GM12891 (cell line): ENCODE measurements at regions not wholly inside any gene's neighbourhood (a gene's known extent, or its start where the extent isn't known, plus 50 kb on each side); places are given as distances from the start of the nearest gene placed in this dataset.
"Not testable (repeated sequence)": the region's sequence is repeated elsewhere in the genome, so short reads cannot be mapped to it uniquely, and the experiment has no call there.

ENCODE experiments used
- DNase-seq: peaks from one replicate; pipeline ENCODE4 v3.0.0; 2011; ENCODE audit warnings: low spot score; ENCODE audit not compliant: insufficient read length
- FAIRE-seq: peaks from 2 replicates; lab custom pipeline; 2011; peaks lifted over from hg19 to GRCh38; lab: Jason Lieb, UNC
- PAX5 ChIP-seq: IDR thresholded peaks from 2 replicates; pipeline ENCODE4 v1.6.1; 2011; ENCODE audit warnings: low read length, moderate library complexity, mild to moderate bottlenecking; ENCODE audit not compliant: insufficient read depth, severe bottlenecking
- POLR2A ChIP-seq: IDR thresholded peaks from 2 replicates; pipeline ENCODE4 v1.6.1; 2011; ENCODE audit warnings: low read depth, low read length, control low read depth
- POLR2AphosphoS5 ChIP-seq: IDR thresholded peaks from 2 replicates; pipeline ENCODE4 v1.6.1; 2011; ENCODE audit warnings: low read depth, low read length, control low read depth
- POU2F2 ChIP-seq: IDR thresholded peaks from 2 replicates; pipeline ENCODE4 v1.6.1; 2011; ENCODE audit warnings: low read depth, mild to moderate bottlenecking, control low read depth, low read length, moderate library complexity
- SPI1 ChIP-seq: IDR thresholded peaks from 2 replicates; pipeline ENCODE4 v1.6.1; 2011; ENCODE audit warnings: low read depth, low read length, control low read depth
- TAF1 ChIP-seq: IDR thresholded peaks from 2 replicates; pipeline ENCODE4 v1.6.1; 2011; ENCODE audit warnings: low read depth, low read length, control low read depth

DNA sequence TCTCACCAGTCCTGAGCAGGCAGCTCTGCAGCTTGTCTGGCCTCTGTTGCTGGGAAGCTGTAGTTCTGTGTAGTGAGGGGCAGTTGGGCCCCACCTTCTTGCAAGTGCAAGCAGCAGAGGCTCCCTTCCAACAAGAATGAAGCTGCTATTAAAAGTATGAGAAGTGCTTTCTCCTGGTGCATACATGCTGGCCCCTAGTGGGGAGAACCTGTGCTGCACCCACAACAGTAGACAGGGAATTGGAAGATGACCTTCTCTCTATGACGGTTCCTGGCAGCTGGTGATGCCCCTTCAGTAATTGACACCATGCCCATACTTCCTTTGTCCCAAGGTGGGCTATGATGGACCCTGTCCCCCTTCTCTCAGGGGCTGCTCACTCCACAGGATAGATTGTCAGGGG, 141.5 kb downstream of the SPIN4 start:
- FAIRE-seq = peak; percentile 58
- not testable (repeated sequence) for DNase-seq

DNA sequence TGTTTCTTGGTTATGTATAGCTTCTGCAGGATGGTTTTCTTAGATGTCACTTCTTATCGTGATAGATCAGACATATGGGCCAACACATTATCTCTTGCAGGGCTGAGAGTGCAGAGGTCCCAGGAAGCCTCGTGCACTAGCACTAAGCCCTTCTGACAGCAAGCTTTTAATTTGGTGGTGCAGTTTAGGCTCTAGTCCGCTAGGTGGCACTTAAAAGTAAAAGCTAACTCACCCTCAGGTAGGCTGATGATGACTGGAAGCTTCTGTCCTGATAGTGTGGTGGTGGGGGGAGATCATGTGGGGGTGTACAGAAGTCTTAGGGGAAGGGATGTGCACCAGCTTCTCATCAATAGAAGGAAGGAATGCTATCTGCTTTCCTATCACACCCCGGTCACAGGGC, 142.0 kb downstream of the SPIN4 start:
- DNase-seq = not testable (repeated sequence)
- FAIRE-seq = peak; percentile 69

DNA sequence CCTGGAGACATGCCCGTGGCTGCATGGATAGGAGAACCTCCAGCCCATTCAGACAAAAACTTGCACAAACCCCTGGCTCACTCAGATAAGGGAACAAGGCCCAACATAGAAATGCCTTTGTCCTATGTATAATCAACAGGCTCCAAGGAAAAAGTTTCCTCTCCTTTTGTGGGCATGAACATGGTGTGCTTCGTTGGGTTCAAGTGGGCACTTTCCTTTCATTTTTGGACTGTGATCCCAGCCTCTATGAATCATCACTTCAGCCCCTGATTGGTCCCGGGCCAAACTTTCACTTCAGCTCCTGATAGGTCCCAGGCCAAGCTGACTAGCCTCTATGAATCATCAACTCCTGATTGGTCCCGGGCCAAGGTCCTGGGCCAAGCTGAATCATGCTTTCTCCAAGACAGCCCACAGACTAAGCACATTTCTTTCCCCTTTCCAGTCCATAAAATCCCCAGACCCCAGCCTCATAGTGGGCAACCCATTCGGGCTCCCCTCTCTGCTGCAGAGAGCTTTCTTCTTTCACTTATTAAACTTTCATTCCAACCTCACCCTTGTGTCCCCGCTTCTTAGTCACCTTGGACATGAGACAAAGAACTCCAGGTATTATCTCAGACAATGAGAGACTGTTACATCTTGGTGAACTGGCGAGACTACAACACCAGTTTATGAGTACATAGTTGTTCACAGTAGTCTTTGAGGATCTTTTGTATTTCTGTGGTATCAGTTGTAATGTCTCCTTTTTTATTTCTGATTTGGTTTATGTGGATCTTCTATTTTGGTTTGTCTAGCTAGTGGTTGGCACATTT, 146.7 kb downstream of the SPIN4 start:
- FAIRE-seq, DNase-seq: not testable (repeated sequence)

DNA sequence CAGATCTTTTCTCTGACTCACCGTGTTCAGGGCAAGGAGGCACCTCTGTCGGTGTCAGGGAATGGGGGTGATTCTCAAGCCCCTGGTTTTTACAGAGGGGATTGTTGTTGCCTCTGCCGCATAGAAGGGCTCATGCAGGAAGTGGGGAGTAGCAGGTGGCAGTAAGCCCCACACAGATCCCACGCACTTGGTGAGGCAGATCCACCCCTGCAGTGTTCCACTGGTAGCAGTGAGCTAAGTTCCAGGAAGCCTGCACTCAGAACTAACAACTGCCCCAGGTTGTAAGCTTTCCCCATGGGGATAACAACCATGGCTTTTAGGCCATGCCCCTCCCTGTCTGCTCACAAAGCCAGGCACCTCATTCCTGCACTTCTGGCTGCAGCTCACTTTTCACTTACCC, 149.1 kb downstream of the SPIN4 start:
- not testable (repeated sequence) for DNase-seq, FAIRE-seq

DNA sequence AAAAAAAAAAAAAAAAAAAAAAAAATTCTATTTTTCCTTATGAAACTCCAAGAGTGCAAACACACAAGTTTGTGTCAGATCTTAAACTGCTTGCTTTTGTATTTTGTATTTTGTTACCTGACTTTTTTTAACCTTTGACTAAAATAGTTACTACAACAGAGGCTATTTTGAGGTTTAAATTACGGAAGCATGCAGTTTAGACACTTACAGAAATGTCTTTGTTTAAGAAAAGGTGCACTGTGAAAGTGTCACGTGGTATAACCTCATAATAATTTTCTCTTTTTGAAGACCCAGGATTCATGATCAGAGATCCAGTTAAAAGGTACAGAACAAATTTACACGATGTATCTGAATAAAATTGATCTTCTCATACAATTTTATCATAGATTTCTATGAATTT, 152.4 kb downstream of the SPIN4 start:
- FAIRE-seq, DNase-seq: not testable (repeated sequence)

DNA sequence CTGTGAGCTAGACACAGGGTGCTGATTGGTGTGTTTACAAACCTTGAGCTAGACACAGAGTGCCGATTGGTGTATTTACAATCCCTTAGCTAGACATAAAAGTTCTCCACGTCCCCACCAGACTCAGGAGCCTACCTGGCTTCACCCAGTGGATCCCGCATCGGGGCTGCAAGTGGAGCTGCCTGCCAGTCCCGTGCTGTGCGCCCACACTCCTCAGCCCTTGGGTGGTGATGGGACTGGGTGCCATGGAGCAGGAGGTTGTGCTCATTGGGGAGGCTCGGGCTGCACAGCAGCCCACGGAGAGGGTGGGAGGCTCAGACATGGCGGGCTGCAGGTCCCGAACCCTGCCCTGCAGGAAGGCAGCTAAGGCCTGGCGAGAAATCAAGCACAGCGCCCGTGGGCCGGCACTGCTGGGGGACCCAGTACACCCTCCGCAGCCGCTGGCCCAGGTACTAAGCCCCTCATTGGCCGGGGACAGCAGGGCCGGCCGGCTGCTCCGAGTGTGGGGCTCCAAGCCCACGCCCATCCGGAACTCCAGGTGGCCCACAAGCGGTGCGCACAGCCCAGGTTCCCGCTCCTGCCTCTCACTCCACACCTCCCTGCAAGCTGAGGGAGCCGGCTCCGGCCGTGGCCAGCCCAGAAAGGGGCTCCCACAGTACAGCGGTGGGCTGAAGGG, 158.6 kb downstream of the SPIN4 start:
- not testable (repeated sequence) for FAIRE-seq, DNase-seq

DNA sequence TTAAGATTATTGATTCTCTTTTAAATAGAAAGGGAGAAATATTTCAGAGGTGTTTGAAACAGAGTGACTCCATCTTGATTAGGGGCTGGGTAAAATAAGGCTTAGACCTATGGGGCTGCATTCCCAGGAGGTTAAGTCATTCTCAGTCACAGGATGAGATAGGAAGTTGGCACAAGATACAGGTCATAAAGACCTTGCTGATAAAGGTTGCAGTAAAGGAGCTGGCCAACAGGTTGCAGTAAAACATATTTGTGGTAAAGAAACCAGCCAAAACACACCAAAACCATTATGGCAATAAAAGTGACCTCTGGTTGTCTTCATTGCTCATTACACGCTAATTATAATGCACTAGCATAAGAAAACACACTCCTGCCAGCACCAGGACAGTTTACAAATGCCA, 165.0 kb downstream of the SPIN4 start:
- DNase-seq = no peak
- FAIRE-seq = no peak
- no peak for TF ChIP-seq POU2F2
- no peak for TF ChIP-seq PAX5
- TF ChIP-seq POLR2AphosphoS5 = no peak
- no peak for TF ChIP-seq SPI1
- no peak for TF ChIP-seq TAF1
- no peak for TF ChIP-seq POLR2A

DNA sequence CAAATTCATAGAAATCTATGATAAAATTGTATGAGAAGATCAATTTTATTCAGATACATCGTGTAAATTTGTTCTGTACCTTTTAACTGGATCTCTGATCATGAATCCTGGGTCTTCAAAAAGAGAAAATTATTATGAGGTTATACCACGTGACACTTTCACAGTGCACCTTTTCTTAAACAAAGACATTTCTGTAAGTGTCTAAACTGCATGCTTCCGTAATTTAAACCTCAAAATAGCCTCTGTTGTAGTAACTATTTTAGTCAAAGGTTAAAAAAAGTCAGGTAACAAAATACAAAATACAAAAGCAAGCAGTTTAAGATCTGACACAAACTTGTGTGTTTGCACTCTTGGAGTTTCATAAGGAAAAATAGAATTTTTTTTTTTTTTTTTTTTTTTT, 171.3 kb downstream of the SPIN4 start:
- not testable (repeated sequence) for FAIRE-seq, DNase-seq

DNA sequence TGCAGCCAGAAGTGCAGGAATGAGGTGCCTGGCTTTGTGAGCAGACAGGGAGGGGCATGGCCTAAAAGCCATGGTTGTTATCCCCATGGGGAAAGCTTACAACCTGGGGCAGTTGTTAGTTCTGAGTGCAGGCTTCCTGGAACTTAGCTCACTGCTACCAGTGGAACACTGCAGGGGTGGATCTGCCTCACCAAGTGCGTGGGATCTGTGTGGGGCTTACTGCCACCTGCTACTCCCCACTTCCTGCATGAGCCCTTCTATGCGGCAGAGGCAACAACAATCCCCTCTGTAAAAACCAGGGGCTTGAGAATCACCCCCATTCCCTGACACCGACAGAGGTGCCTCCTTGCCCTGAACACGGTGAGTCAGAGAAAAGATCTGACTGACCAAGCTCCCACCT, 174.6 kb downstream of the SPIN4 start:
- DNase-seq, FAIRE-seq: not testable (repeated sequence)

DNA sequence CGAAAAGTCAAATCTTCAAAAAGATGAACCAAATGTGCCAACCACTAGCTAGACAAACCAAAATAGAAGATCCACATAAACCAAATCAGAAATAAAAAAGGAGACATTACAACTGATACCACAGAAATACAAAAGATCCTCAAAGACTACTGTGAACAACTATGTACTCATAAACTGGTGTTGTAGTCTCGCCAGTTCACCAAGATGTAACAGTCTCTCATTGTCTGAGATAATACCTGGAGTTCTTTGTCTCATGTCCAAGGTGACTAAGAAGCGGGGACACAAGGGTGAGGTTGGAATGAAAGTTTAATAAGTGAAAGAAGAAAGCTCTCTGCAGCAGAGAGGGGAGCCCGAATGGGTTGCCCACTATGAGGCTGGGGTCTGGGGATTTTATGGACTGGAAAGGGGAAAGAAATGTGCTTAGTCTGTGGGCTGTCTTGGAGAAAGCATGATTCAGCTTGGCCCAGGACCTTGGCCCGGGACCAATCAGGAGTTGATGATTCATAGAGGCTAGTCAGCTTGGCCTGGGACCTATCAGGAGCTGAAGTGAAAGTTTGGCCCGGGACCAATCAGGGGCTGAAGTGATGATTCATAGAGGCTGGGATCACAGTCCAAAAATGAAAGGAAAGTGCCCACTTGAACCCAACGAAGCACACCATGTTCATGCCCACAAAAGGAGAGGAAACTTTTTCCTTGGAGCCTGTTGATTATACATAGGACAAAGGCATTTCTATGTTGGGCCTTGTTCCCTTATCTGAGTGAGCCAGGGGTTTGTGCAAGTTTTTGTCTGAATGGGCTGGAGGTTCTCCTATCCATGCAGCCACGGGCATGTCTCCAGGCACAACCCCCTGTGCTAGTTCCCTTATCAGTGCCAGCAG, 177.1 kb downstream of the SPIN4 start:
- not testable (repeated sequence) for DNase-seq, FAIRE-seq

DNA sequence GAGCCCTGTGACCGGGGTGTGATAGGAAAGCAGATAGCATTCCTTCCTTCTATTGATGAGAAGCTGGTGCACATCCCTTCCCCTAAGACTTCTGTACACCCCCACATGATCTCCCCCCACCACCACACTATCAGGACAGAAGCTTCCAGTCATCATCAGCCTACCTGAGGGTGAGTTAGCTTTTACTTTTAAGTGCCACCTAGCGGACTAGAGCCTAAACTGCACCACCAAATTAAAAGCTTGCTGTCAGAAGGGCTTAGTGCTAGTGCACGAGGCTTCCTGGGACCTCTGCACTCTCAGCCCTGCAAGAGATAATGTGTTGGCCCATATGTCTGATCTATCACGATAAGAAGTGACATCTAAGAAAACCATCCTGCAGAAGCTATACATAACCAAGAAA, 181.7 kb downstream of the SPIN4 start:
- not testable (repeated sequence) for FAIRE-seq, DNase-seq

DNA sequence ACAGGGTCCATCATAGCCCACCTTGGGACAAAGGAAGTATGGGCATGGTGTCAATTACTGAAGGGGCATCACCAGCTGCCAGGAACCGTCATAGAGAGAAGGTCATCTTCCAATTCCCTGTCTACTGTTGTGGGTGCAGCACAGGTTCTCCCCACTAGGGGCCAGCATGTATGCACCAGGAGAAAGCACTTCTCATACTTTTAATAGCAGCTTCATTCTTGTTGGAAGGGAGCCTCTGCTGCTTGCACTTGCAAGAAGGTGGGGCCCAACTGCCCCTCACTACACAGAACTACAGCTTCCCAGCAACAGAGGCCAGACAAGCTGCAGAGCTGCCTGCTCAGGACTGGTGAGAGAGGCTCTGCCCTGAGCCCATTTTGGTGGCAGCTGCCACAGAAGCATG, 182.2 kb downstream of the SPIN4 start:
- DNase-seq, FAIRE-seq: not testable (repeated sequence)

DNA sequence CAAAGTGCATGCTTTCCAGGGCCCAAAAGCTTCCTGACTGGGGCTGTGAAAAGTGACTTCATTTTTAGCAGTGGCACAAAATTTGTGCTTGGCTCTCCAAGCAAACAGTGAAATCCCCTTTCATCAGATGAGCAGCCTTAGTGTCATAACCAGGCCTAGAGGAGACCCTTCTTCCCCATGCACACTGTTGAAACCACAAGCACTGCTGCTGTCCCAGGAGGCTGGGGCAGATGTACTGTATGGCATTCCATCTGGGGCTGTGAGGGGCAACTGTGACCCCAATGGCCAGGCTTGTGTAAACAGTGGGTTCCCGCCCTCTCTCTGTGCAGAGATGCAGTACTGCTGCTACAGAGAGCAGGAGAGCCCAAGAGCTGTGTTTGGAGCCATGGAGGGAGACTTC, 184.1 kb downstream of the SPIN4 start:
- not testable (repeated sequence) for DNase-seq, FAIRE-seq

DNA sequence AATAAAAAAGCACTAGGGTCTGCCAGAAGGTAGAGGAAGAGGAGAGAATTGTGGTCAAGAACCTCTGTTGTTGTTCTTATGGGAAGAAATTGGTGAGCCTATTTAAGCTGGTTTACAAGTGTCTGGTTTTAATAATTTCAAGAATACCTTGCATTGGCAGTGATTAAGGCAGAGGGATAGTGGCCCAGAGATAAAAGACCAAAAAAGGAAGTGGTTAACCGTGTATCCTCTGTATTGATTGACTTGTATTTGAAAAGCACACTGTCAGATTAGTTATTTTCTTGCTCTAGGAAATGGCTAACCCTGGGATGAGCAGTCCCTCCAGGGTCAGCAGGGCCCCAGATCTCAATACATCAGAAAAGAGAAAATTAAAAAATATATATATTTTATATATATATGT, 190.1 kb downstream of the SPIN4 start:
- FAIRE-seq, DNase-seq: not testable (repeated sequence)

DNA sequence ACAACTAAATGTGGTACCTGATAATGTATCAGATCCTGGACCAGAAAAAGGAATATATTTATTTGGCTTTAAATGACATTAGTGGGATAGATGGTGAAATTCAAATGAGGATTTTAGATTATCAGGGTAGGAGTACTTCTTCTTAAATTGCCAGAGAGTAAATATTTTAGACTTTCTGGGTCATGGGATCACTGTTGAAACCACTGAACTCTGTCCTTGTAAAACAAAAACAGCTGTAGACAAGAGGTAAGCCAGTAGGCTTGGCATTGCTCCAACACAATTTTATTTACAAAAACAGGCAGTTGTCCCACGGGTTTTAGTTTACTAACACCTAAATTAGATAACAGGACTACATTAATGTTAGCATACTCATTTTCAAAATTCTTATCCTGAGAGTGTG, 190.8 kb downstream of the SPIN4 start:
- not testable (repeated sequence) for FAIRE-seq, DNase-seq

DNA sequence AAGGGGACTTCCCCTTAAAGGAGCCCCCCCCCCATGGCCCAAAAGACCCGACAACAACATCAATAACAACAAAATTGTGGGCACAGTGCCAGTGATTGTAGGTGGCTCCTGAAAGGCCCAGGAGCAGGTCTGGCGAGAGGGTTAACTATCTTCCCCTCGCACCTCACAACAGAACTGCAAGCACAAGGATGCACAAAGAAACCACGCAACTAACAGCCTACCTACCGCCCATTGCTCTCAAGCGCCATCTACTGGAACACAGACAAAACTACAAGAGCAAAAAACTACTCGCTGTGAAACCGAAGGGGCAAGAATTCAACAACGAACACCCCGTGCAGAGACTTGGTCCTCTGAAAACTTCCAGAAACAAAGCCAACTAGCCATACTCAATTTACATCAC, 205.6 kb downstream of the SPIN4 start:
- FAIRE-seq = peak; percentile 76
- DNase-seq = not testable (repeated sequence)

DNA sequence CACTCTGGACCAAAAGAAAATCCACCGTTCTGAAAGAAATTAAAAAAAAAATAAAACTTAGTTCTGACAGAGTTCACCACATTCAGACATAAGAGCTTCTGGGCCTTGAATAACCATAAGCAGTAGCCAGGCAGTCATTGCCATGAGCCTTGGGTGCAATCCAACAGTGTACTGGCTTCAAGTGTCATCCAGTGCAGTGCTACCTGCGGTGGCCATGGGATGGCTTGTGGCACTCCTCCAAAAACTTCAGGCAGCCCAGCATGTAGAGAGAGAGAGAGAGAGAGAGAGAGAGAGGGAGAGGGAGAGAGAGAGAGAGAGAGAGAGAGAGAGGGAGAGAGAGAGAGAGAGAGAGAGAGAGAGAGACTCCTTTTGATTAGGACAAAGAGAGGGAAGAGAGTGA, 208.5 kb downstream of the SPIN4 start:
- not testable (repeated sequence) for FAIRE-seq, DNase-seq

DNA sequence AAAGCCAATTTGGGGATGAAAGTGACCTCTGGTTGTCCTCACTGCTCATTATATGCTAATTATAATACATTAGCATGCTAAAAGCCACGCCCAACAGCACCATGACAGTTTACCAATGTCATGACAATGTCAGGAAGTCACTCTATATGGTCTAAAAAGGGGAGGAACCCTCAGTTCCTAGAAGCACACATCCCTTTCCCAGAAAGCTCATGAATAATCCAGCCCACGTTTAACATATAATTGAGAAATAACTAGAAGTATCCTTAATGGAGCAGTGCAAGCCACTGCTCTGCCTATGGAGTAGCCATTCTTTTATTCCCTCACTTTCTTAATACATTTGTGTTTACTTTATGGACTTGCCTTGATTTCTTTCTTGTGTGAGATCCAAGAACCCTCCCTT, 215.3 kb downstream of the SPIN4 start:
- FAIRE-seq, DNase-seq: not testable (repeated sequence)
